ENCODE measurements at regions not wholly inside any gene's neighbourhood (a gene's known extent, or its start where the extent isn't known, plus 50 kb on each side); places are given as distances from the start of the nearest gene placed in this dataset.
"Not testable (repeated sequence)": the region's sequence is repeated elsewhere in the genome, so short reads cannot be mapped to it uniquely, and the experiment has no call there.

- H3K4me3 Mint-ChIP-seq = no peak overlapping the region
- intact Hi-C loops (cut with micrococcal nuclease) = no loop called here
- no peak for TF ChIP-seq CTCF (IDR thresholded peaks at IDR 0.05)
- no peaks in the 10 kb centered on the region for H3K27me3 Mint-ChIP-seq
- no peak for DNase-seq
- ATAC-seq (ENCODE audit: low read depth) = no peak
- H3K27ac Mint-ChIP-seq = no peak overlapping the region
- no peaks in the 10 kb centered on the region for H3K9me3 Mint-ChIP-seq
- POLR2A ChIA-PET = no interaction called here
- H3K36me3 Mint-ChIP-seq (ENCODE audit: low read depth) = no peaks in the 10 kb centered on the region
- no peaks in the 10 kb centered on the region for H3K4me1 Mint-ChIP-seq
- CTCF ChIA-PET = no interaction called here
These were observed 506.2 kb upstream of the SLC39A10 start for GRCh38 chr2:195150819-195151218.

- Mint-ChIP-seq H3K27me3 (no peaks in the 10 kb centered on the region), H3K4me3 (no peak overlapping the region), H3K9me3 (peaks cover 4% of the 10 kb centered on the region), H3K36me3 (ENCODE audit: low read depth) (no peaks in the 10 kb centered on the region), H3K27ac (no peak overlapping the region), H3K4me1 (no peaks in the 10 kb centered on the region)
- intact Hi-C loops (cut with micrococcal nuclease) = no loop called here
- POLR2A ChIA-PET = no interaction called here
- CTCF ChIA-PET = no interaction called here
- no peak for TF ChIP-seq CTCF (IDR thresholded peaks at IDR 0.05)
- no peak for ATAC-seq (ENCODE audit: low read depth)
- DNase-seq = no peak
These were observed 509.0 kb upstream of the SLC39A10 start for GRCh38 chr2:195148004-195148403.

GRCh38 chr2:195146761-195147541, 510.1 kb upstream of the SLC39A10 start:
- no peak for ATAC-seq (ENCODE audit: low read depth)
- Mint-ChIP-seq H3K4me3 (no peak overlapping the region), H3K4me1 (no peaks in the 10 kb centered on the region), H3K27ac (no peak overlapping the region), H3K36me3 (ENCODE audit: low read depth) (no peaks in the 10 kb centered on the region), H3K27me3 (no peaks in the 10 kb centered on the region), H3K9me3 (peaks cover 4% of the 10 kb centered on the region)
- CTCF ChIA-PET = no interaction called here
- POLR2A ChIA-PET = no interaction called here
- intact Hi-C loops (cut with micrococcal nuclease) = no loop called here
- no peak for TF ChIP-seq CTCF (IDR thresholded peaks at IDR 0.05)
- DNase-seq = no peak

GRCh38 chr2:195138435-195138834, 518.6 kb upstream of the SLC39A10 start:
- H3K9me3 Mint-ChIP-seq = no peaks in the 10 kb centered on the region
- H3K27me3 Mint-ChIP-seq = no peaks in the 10 kb centered on the region
- CTCF ChIA-PET = no interaction called here
- DNase-seq (no peak), ATAC-seq (ENCODE audit: low read depth) (no peak)
- H3K27ac Mint-ChIP-seq = no peak overlapping the region
- H3K4me1 Mint-ChIP-seq = no peaks in the 10 kb centered on the region
- H3K4me3 Mint-ChIP-seq = no peak overlapping the region
- POLR2A ChIA-PET = no interaction called here
- no peaks in the 10 kb centered on the region for H3K36me3 Mint-ChIP-seq (ENCODE audit: low read depth)
- intact Hi-C loops (cut with micrococcal nuclease) = no loop called here
- TF ChIP-seq CTCF (IDR thresholded peaks at IDR 0.05) = no peak

- H3K9me3 Mint-ChIP-seq; POLR2A ChIA-PET; DNase-seq; CTCF ChIA-PET; H3K27ac Mint-ChIP-seq; H3K27me3 Mint-ChIP-seq; intact Hi-C loops (cut with micrococcal nuclease); ATAC-seq (ENCODE audit: low read depth); H3K4me3 Mint-ChIP-seq; H3K4me1 Mint-ChIP-seq; H3K36me3 Mint-ChIP-seq (ENCODE audit: low read depth): not testable (repeated sequence)
These were observed 531.1 kb upstream of the SLC39A10 start for GRCh38 chr2:195125889-195126288.
